Mammary epithelial cell (primary cell): ENCODE measurements at regions not wholly inside any gene's neighbourhood (a gene's known extent, or its start where the extent isn't known, plus 50 kb on each side); places are given as distances from the start of the nearest gene placed in this dataset.

Experiments
- CTCF ChIP-seq, 2 donors: IDR thresholded peaks in 1 of 2; conservative IDR thresholded peaks in 1 of 2; 2 replicates each; pipeline ENCODE4 v1.5.1; 2011 to 2012; ENCODE audit warnings: inconsistent platforms in 2 of 2, low read length in 2 of 2, mild to moderate bottlenecking in 2 of 2, control low read depth in 1 of 2, low read depth in 1 of 2; ENCODE audit not compliant: insufficient read depth in 1 of 2; ENCODE audit errors: extremely low read depth in 1 of 2
- EZH2 ChIP-seq: IDR thresholded peaks from 2 replicates; pipeline ENCODE4 v1.6.1; 2012; ENCODE audit warnings: low read length, inconsistent platforms, borderline replicate concordance

GRCh38 chr18:60686142-60686541 is 313.6 kb upstream of the MC4R start:
- TF ChIP-seq CTCF (conservative IDR thresholded peaks at IDR 0.05 in 1 of 2, IDR thresholded peaks at IDR 0.05 in 1 of 2; ENCODE audit: extremely low read depth in 1 of 2, insufficient read depth in 1 of 2, low read depth in 1 of 2, low read length in 2 of 2) (no peak), EZH2 (no peak)
